Ascending aorta (tissue), 2 donors: ENCODE measurements at regions not wholly inside any gene's neighbourhood (a gene's known extent, or its start where the extent isn't known, plus 50 kb on each side); places are given as distances from the start of the nearest gene placed in this dataset.

ENCODE experiments used
- DNase-seq, 2 donors: peaks; one replicate each; pipeline ENCODE4 v3.0.0-alpha.2; 2019; ENCODE audit warnings: low spot score in 2 of 2
- H3K27ac ChIP-seq, 2 donors: fragments of 200-600 bp; sonication (generic); one replicate each; pipeline ENCODE4 v1.5.1; 2016 to 2017; ENCODE audit warnings: mild to moderate bottlenecking in 1 of 2
- H3K27me3 ChIP-seq: fragments of 200-600 bp; sonication (generic); one replicate; pipeline ENCODE4 v1.5.1; 2017
- H3K36me3 ChIP-seq, 2 donors: fragments of 200-600 bp; sonication (generic); one replicate each; pipeline ENCODE4 v1.5.1; 2016
- H3K4me1 ChIP-seq, 2 donors: fragments of 200-600 bp; sonication (generic); one replicate each; pipeline ENCODE4 v1.5.1; 2016 to 2017; ENCODE audit warnings: mild to moderate bottlenecking in 1 of 2
- H3K4me3 ChIP-seq, 2 donors: fragments of 200-600 bp; sonication (generic); one replicate each; pipeline ENCODE4 v1.5.1; 2016 to 2017; ENCODE audit warnings: mild to moderate bottlenecking in 1 of 2
- H3K9me3 ChIP-seq, 2 donors: fragments of 200-600 bp; sonication (generic); one replicate each; pipeline ENCODE4 v1.5.1; 2016
- CTCF ChIP-seq, 3 experiments: fragments of 200-600 bp in 2 of 3; fragments of 450-650 bp in 1 of 3; sonication (generic) in 2 of 3; IDR thresholded peaks; one replicate each; pipeline ENCODE4 v1.5.1; 2016 to 2019; ENCODE audit warnings: antibody characterized with exemption in 3 of 3, mild to moderate bottlenecking in 1 of 3, moderate library complexity in 1 of 3
- intact Hi-C: fragments of 100-400 bp; cut with DNase I; formaldehyde crosslinking; loops from one replicate; pipeline ENCODE4 v1.15.1; 2023

DNA sequence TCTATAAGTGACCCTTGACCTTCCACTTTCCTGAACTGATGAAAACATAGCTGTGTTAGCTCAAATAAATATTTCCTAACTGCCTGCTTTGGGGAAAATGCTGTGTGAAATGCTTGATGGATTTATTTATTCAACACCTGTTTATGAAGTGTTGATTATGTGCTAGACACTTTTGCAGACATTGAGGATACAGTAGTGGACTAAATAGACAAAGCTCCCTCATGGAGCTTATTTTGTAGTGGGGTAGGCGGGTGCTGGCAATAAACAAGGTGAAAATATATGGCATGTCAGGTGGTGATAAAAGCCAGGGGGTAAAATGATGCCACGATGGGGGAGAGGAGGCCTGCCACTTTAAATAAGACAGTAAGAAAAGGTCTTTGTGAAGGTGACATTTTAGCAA, 50.2 kb upstream of the TLR3 start:
- no peak overlapping the region for H3K27ac ChIP-seq
- H3K9me3 ChIP-seq: no peaks in the 10 kb centered on the region
- H3K27me3 ChIP-seq: no peaks in the 10 kb centered on the region
- TF ChIP-seq CTCF (IDR thresholded peaks at IDR 0.05): no peak
- no peaks in the 10 kb centered on the region for H3K36me3 ChIP-seq
- H3K4me3 ChIP-seq: no peak overlapping the region
- intact Hi-C loops: no loop called here
- DNase-seq: no peak
- H3K4me1 ChIP-seq: peaks cover 0 to 8% of the 10 kb centered on the region in 2 donors
